ENCODE measurements at regions not wholly inside any gene's neighbourhood (a gene's known extent, or its start where the extent isn't known, plus 50 kb on each side); places are given as distances from the start of the nearest gene placed in this dataset.
"Not testable (repeated sequence)": the region's sequence is repeated elsewhere in the genome, so short reads cannot be mapped to it uniquely, and the experiment has no call there.

DNA sequence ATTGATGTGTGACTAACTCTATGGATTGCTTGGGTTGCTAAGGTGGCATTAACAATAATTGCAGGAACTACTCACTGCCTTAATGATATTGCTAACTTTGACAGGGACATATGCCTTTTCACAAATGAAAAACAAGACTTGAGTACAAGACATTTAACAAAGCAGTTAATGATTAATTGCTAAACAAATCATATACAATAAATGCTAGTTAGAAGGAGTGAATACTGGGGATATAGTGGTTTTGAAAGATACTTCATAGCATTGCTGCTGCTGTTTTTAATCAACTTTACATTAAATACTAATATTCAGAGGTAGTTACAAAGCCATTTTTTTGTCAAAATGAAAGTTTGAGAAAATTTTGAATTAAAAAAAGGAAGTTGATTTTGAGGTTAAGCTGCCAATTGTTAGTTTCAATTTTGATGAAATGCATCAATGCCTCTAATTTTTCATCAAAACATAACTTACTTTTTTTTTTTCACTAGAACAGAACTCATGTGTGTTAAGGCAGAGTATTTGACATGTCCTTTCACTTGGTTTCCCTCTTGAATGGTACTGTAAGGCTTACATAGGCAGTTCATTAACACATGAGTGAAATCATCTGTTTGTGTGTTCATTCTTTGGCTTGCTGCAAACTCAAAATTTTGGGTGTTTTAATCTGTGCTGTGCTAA, 106.2 kb upstream of the SEMA3D start:
- no peak for FAIRE-seq

DNA sequence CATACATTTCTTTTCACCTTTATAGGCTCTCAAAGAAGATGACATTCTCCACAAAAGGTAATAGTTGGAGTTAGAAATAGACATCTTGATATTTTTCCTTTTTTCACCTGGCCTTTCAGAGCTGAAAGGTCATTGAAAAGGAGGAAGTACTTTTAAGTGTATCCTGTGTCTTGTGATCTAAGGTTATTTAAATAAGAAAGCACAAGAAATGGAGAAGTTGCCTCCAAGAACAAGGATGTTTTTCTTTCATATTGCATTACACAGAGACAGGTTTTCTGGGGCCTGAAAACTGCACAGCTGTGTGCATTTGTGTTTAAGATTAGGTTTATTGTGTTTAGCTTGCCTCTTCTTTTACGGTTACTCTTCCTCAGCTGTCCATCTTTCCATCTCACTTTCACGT, 103.4 kb upstream of the SEMA3D start:
- FAIRE-seq, result no peak

DNA sequence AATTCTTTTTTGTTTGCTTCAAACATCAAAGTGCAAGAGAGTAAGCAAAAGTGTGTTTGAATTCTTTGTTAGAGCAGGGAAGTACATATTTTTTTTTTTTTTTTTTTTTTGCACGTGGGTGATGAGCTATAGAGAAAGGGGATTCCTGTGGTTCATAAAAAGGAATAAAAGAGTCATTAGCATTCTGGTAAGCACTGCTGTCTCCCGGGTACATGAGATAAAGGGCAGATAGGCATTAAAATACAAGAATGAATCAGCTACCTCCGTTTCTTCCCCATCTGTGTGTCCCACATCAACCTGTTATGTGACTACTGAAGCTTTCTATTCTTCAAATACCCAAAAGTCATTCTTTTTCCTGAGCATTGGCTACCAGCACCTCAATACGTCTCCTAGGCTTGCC, 102.4 kb upstream of the SEMA3D start:
- no peak for FAIRE-seq

DNA sequence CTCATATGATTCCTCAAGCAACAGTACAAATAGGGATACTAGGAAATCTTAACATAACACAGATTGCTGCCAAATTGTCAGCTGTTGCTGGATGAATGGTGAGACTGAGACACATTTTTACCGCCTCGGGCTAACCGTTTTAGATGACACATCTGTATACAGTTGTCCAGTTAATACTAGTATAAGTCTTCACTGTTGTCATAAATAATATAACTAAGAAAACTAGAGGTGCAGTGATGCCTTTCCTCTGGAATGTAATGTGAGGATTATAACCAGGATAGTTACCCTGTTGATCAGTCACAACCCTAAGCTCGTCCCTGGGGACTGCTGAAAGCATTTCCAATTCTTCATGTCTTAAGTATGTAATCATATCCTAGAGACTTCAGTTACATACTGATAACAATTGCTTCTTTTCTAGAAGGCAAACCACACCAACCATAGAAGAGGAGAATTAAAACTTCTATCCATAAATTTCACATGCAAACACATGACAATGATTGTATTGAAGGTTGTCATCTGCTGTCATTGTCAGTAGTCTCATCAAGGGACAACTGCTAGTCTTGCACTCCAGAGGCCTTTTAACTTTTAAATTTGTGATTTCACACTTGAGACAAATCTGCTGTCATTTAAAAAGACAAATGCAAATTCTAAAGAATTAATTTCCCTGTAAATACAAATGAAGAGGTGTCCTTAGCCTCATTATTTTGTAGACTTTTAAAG, 100.4 kb upstream of the SEMA3D start:
- FAIRE-seq, result no peak

DNA sequence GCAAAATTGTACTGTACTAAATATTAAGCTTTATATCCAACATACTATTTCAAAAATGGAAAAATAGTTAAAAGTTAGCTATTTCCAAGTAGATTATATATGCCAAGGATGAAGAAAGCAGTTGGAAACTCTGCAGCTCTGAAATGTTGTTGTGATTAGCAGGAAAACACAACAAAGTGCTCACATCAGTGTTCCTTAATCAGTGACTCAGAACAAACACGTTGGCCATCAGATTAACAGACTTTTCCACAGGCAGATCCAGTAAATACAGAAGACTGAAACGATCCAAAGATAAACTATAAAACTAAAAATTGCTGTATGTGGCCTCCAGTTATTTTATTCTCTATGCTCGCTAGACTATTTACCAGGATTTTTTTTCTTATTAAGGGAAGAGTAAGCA, 99.6 kb upstream of the SEMA3D start:
- FAIRE-seq, result no peak

DNA sequence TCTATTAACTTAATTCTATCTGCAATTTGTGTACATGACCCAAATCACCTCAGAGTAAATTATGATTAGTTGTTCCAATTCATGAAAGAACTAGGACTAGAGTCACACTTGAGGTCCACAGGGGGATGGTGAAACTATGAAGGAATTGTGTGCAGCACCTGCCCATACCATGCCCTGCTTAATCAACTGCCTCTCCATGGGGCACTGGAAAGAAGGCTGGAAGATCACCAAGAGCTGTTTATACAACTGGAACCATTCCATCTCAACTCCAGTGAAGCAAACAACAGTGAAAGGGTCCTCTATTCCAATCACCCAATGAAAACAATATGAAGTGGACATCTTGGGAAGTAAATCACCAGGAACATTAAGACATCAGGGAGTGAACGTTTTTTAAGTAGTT, 98.7 kb upstream of the SEMA3D start:
- FAIRE-seq, result no peak

DNA sequence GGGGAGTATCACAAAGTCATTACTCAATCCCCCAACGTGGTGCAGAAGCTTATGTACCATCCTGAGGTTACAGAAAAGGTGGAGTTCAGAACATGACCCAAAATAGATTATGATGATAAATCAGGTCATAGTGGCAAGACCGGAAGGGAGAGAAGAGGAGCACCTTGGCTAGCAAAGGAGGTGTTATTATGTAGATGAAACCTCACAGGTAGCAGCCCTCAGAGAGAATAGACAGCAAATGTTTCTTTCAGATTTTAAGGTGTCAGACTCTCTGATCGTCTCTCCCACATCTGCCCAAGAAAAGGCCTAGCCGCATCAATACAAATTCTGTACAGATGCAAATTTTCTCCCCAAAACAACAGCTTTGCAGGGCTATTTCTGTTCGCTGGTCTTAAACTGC, 88.3 kb upstream of the SEMA3D start:
- FAIRE-seq, result no peak

DNA sequence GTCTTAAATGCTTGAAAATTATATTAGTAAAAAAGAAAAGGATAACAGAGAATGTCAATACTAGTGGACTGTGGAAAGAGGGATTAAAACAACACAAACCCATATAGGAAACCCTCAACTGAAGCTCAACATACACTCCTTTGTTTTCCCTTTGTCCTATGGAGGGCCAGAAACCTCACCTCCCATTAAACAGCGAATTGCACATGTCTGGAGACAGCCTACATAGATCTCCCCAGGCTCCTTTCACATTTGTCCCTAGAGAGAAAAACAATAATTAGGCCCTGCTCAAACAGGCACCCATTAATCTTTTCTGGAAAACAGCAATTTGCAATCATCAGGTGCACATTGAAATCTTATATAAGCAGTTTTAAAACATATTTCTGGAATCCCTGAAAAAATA, 87.6 kb upstream of the SEMA3D start:
- no peak for FAIRE-seq

DNA sequence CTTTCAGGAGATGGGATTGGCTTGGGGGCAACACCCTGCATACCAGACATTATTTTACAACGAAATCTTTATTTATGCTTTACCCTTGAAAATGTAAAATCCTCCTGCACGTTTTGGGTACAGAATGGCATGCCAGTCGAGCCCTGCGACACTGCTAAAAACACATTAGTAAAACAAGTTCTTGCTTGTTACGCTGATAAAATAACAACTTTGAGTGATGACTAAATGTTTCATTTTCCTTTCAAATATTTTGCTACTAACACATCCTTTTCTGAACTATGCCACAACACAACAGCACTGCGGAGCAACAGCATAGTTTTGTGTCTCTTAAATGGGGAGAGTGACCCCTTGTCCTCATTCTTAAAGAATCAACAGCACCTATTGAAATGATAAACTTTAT, 76.0 kb upstream of the SEMA3D start:
- FAIRE-seq, result no peak

DNA sequence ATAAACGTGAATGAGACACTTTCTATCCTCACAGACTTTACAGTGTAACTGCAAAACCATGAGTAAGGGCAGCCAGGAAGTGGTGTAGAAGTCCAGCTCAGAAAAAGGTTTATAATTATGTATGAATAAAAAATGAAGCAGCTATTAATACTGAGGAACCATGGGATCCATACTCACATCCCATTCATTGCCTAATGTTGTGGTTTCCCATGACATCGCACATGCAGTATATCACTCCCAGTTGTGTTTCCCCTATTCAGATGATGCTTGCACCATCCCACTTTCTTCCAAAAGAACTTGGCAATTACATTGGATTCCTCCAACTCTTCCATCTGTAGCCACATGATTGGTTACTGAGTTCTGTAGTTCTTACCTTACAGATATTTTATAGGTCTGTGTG, 74.5 kb upstream of the SEMA3D start:
- FAIRE-seq, result no peak

DNA sequence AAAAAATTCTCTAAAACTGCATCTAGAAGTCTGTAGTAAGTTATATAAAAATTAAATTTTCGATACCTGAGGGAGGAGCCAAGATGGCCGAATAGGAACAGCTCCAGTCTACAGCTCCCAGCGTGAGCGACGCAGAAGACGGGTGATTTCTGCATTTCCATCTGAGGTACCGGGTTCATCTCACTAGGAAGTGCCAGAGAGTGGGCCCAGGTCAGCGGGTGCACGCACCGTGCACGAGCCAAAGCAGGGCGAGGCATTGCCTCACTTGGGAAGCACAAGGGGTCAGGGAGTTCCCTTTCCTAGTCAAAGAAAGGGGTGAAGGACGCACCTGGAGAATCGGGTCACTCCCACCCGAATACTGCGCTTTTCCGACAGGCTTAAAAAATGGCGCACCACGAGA, 62.9 kb upstream of the SEMA3D start:
- FAIRE-seq, result not testable (repeated sequence)

DNA sequence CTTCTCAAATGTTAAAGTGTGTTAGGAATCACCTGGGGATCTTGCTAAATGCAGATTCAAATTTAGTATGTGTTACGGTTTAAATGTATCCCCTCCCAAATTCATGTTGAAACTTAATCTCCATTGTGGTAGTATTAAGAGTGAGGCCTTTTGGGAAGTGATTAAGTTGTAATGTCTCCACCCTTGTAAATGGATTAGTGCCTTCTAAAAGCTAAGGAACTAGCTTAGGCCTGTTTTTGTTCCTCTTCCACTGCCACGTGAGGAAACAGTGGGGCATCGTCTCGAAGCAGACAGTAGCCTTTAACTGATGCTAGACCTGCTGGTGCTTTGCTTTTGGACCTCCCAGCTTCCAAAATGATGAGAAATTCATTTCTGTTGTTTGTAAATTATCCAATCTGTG, 52.3 kb upstream of the SEMA3D start:
- no peak for FAIRE-seq

DNA sequence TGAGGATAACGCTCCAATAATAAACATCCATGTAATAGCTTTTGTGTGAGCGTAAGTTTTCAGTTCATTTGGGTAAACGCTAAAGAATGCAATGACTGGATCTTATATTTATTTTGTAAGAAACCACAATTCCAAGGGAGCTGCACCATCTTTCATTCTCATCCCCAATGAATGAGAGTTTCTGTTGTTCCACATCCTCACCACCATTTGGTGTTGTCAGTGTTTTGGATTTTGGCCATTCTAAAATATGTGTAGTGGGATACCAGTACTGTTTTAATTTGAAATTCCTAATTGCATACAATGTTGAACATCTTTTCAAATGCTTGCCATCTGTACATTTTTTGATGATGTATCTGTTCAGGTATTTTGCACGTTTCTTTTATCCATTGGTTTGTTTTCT, 50.9 kb upstream of the SEMA3D start:
- FAIRE-seq, result no peak

All from endometrium (tissue), 2 donors.